K562 (cell line): ENCODE measurements at regions not wholly inside any gene's neighbourhood (a gene's known extent, or its start where the extent isn't known, plus 50 kb on each side); places are given as distances from the start of the nearest gene placed in this dataset.

Experiments
- ATAC-seq: fragments of 200-7000 bp; cut with Tn5 transposase; 3 replicates; pipeline ENCODE4 v1.9.1; 2020; ENCODE audit warnings: moderate library complexity
- BruUV-seq: library from RNA; stranded (reverse); fragments of 400-500 nt; replicated peaks from 2 replicates; lab custom pipeline; 2021; lab: Mats Ljungman, UMichigan
- CTCF ChIA-PET: fragments of 300-600 bp; formaldehyde crosslinking; extraction: SDS; loops from one replicate; lab custom pipeline; 2021; ENCODE audit warnings: low intra/inter-chr PET ratio; lab: Yijun Ruan, JAX
- POLR2A ChIA-PET: fragments of 300-600, 350-650 bp; sonication (Branson Sonifier 250); formaldehyde crosslinking; extraction: SDS; loops from one replicate; lab custom pipeline; 2021; ENCODE audit warnings: antibody characterized with exemption, inconsistent platforms; lab: Yijun Ruan, JAX
- DNase-seq, 4 experiments: peaks; one replicate each; pipeline versions ENCODE4 v3.0.0 to v3.0.0-alpha.2; 2011 to 2018; ENCODE audit warnings: low spot score in 3 of 4, mixed read lengths in 3 of 4; ENCODE audit errors: extremely low read depth in 1 of 4
- FAIRE-seq: peaks from 2 replicates; lab custom pipeline; 2011; peaks lifted over from hg19 to GRCh38; lab: Jason Lieb, UNC
- H2AFZ ChIP-seq: 2 replicates; pipeline ENCODE4 v1.6.0; 2011; ENCODE audit warnings: low read depth, low read length, control low read depth, inconsistent platforms
- H3K27ac ChIP-seq: fragments of 200-600 bp; 3 replicates; pipeline ENCODE4 v1.8.0; 2011; ENCODE audit warnings: low read depth, mild to moderate bottlenecking, control low read depth, inconsistent platforms, low read length, moderate library complexity, mixed read lengths; ENCODE audit errors: extremely low read depth
- H3K27me3 ChIP-seq, 2 experiments: fragments of 300-600 bp in 1 of 2; 2 replicates in 1 of 2; 3 replicates in 1 of 2; pipeline versions ENCODE4 v1.6.0 to v1.8.0; 2011; ENCODE audit warnings: inconsistent platforms in 2 of 2, low read length in 2 of 2, mild to moderate bottlenecking in 1 of 2, mixed read lengths in 1 of 2, moderate library complexity in 1 of 2; ENCODE audit not compliant: control insufficient read depth in 2 of 2, insufficient read depth in 2 of 2
- H3K36me3 ChIP-seq: fragments of 300-600 bp; 3 replicates; pipeline ENCODE4 v1.8.0; 2011; ENCODE audit warnings: mild to moderate bottlenecking, low read length, inconsistent platforms; ENCODE audit not compliant: control insufficient read depth, insufficient read depth
- H3K4me1 ChIP-seq, 2 experiments: fragments of 200-600 bp in 1 of 2; replicated peaks in 1 of 2; 2 replicates in 1 of 2; 3 replicates in 1 of 2; pipeline versions ENCODE4 v1.5.1 to v1.8.0; 2011; ENCODE audit warnings: inconsistent platforms in 2 of 2, low read length in 2 of 2, mild to moderate bottlenecking in 1 of 2, mixed read lengths in 1 of 2, moderate library complexity in 1 of 2; ENCODE audit not compliant: control insufficient read depth in 2 of 2, insufficient read depth in 2 of 2
- H3K4me2 ChIP-seq: 2 replicates; pipeline ENCODE4 v1.6.1; 2011; ENCODE audit warnings: low read length, control low read depth, inconsistent platforms, mixed read lengths; ENCODE audit not compliant: insufficient read depth
- H3K4me3 ChIP-seq: fragments of 200-600 bp; sonication (generic), shearing (Covaris generic); 2 replicates; pipeline ENCODE4 v1.5.1; 2016; ENCODE audit warnings: control low read depth, inconsistent platforms
- H3K79me2 ChIP-seq: fragments of 200-600 bp; 3 replicates; pipeline ENCODE4 v1.8.0; 2011; ENCODE audit warnings: low read length, inconsistent platforms; ENCODE audit not compliant: control insufficient read depth, insufficient read depth
- H3K9ac ChIP-seq, 2 experiments: 2 replicates each; pipeline versions ENCODE4 v1.6.0 to v1.6.1; 2011; ENCODE audit warnings: low read depth in 2 of 2, low read length in 2 of 2, control low read depth in 1 of 2, inconsistent platforms in 1 of 2, mild to moderate bottlenecking in 1 of 2, mixed read lengths in 1 of 2; ENCODE audit not compliant: insufficient read depth in 1 of 2
- H3K9me1 ChIP-seq: one replicate; pipeline ENCODE4 v1.6.0; 2011; ENCODE audit warnings: inconsistent platforms, mild to moderate bottlenecking, low read length, moderate library complexity; ENCODE audit not compliant: control insufficient read depth, insufficient read depth
- H3K9me3 ChIP-seq: replicated peaks from 2 replicates; pipeline ENCODE4 v1.5.1; 2011; ENCODE audit warnings: low read depth, low read length, inconsistent platforms; ENCODE audit not compliant: control insufficient read depth, insufficient read depth
- H4K20me1 ChIP-seq: replicated peaks from 2 replicates; pipeline ENCODE4 v1.6.1; 2011; ENCODE audit warnings: low read length, inconsistent platforms, mixed read lengths; ENCODE audit not compliant: control insufficient read depth, insufficient read depth
- ARID2 ChIP-seq: fragments of 450-650 bp; IDR thresholded peaks from 2 replicates; pipeline ENCODE4 v1.6.1; 2017; ENCODE audit warnings: antibody characterized with exemption, mild to moderate bottlenecking
- CBFA2T2 ChIP-seq: fragments of 450-650 bp; conservative IDR thresholded peaks from 2 replicates; pipeline ENCODE4 v1.6.1; 2017; ENCODE audit warnings: mild to moderate bottlenecking
- FIP1L1 ChIP-seq: fragments of 200-400 bp; formaldehyde crosslinking; IDR thresholded peaks from 2 replicates; pipeline ENCODE4 v1.6.1; 2018; ENCODE audit warnings: mild to moderate bottlenecking, low read depth, low read length; ENCODE audit not compliant: poor library complexity, severe bottlenecking
- FOXK2 ChIP-seq, 2 experiments: fragments of 450-650 bp; IDR thresholded peaks in 1 of 2; conservative IDR thresholded peaks in 1 of 2; 2 replicates each; pipeline ENCODE4 v1.6.1; 2016; ENCODE audit warnings: low read depth in 2 of 2, mild to moderate bottlenecking in 1 of 2
- MBD2 ChIP-seq: sonication (generic); IDR thresholded peaks from 2 replicates; pipeline ENCODE4 v1.6.1; 2016; ENCODE audit warnings: low read depth, borderline replicate concordance
- MED1 ChIP-seq: sonication (generic); formaldehyde crosslinking; IDR thresholded peaks from 2 replicates; pipeline ENCODE4 v1.8.1; 2023; ENCODE audit warnings: missing genetic modification reagents, borderline replicate concordance
- MTA3 ChIP-seq: fragments of 450-650 bp; formaldehyde crosslinking; IDR thresholded peaks from 2 replicates; pipeline ENCODE4 v1.6.1; 2017; ENCODE audit warnings: mild to moderate bottlenecking, borderline replicate concordance
- NFIX ChIP-seq: fragments of 250-450 bp; sonication (Bioruptor Pico); IDR thresholded peaks from 2 replicates; pipeline ENCODE4 v1.4.0; 2020; ENCODE audit warnings: low read depth, mild to moderate bottlenecking, moderate library complexity
- POLR2A ChIP-seq: fragments of 450-650 bp; conservative IDR thresholded peaks from 2 replicates; pipeline ENCODE4 v1.6.1; 2016
- RFX5 ChIP-seq: IDR thresholded peaks from 2 replicates; pipeline ENCODE4 v1.6.1; 2011; ENCODE audit warnings: low read depth, mild to moderate bottlenecking, improper control_type of control experiment, low read length
- SIX5 ChIP-seq, 2 experiments: IDR thresholded peaks; 2 replicates each; pipeline ENCODE4 v1.6.1; 2011; ENCODE audit warnings: low read length in 2 of 2, borderline replicate concordance in 1 of 2, low read depth in 1 of 2, mild to moderate bottlenecking in 1 of 2, moderate library complexity in 1 of 2; ENCODE audit not compliant: insufficient read depth in 1 of 2
- ZNF124 ChIP-seq: sonication (generic); formaldehyde crosslinking; IDR thresholded peaks from 2 replicates; pipeline ENCODE4 v1.8.1; 2022; ENCODE audit warnings: missing genetic modification reagents
- WGBS: fragments of 100-300 bp; shearing (Covaris generic); methylation state at CpG from one replicate; pipeline ENCODE4 v1.1.6; 2016; ENCODE audit warnings: low coverage, mixed read lengths; ENCODE audit not compliant: insufficient coverage; ENCODE audit errors: missing lambda C conversion rate; 5-methylcytosine and 5-hydroxymethylcytosine counted together
- in situ Hi-C: fragments of 300-500 bp; cut with MboI; formaldehyde crosslinking; loops from 4 replicates; pipeline ENCODE4 v1.15.0; 2018; ENCODE audit warnings: inconsistent platforms, mixed read lengths
- intact Hi-C: fragments of 100-400 bp; cut with micrococcal nuclease; formaldehyde crosslinking; loops from 2 replicates; pipeline ENCODE4 v1.14.2; 2022
- TF ChIP-seq, protein P1 (sequence below): fragments of 250-450 bp; sonication (Bioruptor Pico); IDR thresholded peaks from 2 replicates; pipeline ENCODE4 v1.5.0; 2021
- TF ChIP-seq, protein P2 (sequence below): fragments of 200-800 bp; sonication (Bioruptor generic); IDR thresholded peaks from 2 replicates; pipeline ENCODE4 v1.6.1; 2016; ENCODE audit warnings: missing genetic modification characterization, missing compliant biosample characterization

DNA sequence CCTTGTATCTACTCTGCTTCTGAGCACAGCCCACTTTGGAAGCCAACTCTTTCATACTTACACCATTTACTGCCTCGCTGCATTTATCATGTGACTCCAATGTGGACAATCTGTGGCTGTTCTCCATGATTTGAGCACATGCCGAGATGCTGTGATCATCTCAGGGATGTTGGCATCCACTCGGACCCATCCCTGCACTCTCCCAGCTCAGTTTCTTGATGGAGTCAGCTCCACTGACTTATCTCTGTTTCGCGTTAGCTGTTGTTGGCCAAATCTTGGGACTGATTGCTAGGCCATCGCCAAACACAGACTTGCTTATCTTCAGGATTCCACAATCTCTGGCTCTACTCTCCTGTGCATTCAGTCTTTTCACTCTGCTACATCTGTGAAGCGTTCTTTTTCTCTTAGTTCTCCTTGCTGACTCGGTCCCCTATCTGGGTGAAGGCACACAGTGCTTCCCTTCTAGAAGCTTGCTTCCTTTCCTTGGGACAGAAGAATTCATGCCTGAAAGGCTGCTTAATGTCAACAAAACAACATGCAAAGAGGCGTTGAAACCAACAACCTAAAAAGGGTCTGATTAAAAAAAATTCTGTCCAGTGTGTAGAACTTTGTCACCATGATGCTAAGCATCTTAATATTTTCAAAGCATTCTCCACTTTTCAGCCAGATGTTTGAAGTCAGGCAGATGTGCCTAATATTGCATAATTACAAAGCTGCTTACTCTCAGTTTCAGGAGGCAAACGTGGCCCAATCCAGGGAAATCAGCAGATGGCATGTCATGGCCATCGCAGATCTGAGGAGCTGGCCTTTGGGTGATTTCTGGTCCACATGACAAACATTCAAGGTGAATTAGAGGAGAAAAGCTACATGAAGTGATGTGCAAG lies 120.7 kb downstream of the NGF start (continued):
- TF ChIP-seq NFIX (no peak), MBD2 (no peak), MTA3 (no peak)
- TF ChIP-seq, all 486 proteins: peak for 0

DNA sequence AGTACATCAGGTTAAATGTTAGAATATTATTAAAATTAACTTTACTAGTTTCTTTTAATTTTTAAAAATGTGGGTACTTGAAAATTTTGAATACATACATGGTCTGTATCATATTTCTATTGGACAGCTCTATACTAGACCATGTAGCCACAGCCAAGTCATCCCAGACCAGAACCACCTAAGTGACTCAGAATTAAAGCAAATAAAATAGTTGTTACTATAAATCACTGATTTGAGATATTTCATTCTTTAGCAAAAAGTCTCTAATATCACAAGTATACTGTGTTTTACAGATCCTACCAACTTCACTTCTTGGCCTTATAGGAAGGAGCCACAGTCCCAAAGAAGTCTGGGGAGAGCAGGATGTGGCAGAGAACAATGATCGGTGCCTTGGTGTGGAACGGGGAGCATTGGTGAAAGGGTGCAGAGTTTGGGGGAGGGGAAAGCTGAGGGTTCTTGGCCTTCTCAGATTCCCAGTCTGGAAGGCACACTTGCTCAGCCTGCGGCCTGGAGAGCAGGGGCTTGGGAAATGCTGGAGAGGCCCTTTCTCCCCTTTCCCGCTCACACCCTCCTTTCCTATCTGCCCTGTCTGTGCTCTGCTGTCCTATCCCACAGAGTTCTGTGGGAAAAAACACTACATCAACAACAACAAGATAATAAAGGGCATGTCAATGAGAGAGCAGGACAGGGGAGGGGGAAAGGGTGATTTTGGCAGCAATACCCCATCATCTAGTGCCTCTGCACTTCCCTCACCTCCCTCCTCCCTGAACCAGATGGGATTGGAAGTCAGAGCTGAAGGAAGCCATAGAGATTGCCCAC lies 122.1 kb downstream of the NGF start:
- no peak for DNase-seq
- Histone ChIP-seq H3K36me3 (no peaks in the 10 kb centered on the region), H4K20me1 (0 out of 2 replicates have a peak, but pooled peaks cover 2% of the 10 kb centered on the region), H3K9me3 (no peaks in the 10 kb centered on the region), H3K9ac (no peak overlapping the region), H3K9me1 (no peaks in the 10 kb centered on the region), H3K27me3 (peaks cover 0 to 4% of the 10 kb centered on the region in 2 experiments; a peak in 2 of 5 replicates), H3K79me2 (no peaks in the 10 kb centered on the region), H3K27ac (no peak overlapping the region), H3K4me2 (no peak overlapping the region), H3K4me1 (no peaks in the 10 kb centered on the region), H2AFZ (no peak overlapping the region), H3K4me3 (no peak overlapping the region)
- BruUV-seq: no TSS peak
- in situ Hi-C loops: no loop called here
- ChIA-PET CTCF (no interaction called here), POLR2A (interaction anchor here (0.8 kb wide), 1 partner anchor 110 kb away, joined by 3 read pairs; no protein-coding TSS in a partner anchor)
- no peak for ATAC-seq
- intact Hi-C loops: no loop called here
- WGBS: 0% methylated on average over 4 of the region's 4 CpGs
- FAIRE-seq: no peak
- TF ChIP-seq POLR2A (no peak), MED1 (no peak), FOXK2 (conservative IDR thresholded peaks at IDR 0.05 in 1 of 2, IDR thresholded peaks at IDR 0.05 in 1 of 2; ENCODE audit: low read depth in 2 of 2) (no peak), FIP1L1 (no peak), CBFA2T2 (no peak), SIX5 (IDR thresholded peaks at IDR 0.05; ENCODE audit: borderline replicate concordance in 1 of 2, insufficient read depth in 1 of 2, low read depth in 1 of 2, low read length in 2 of 2) (no peak), ZNF124 (no peak), RFX5 (no peak), ARID2 (no peak)
- TF ChIP-seq, protein P1, sequence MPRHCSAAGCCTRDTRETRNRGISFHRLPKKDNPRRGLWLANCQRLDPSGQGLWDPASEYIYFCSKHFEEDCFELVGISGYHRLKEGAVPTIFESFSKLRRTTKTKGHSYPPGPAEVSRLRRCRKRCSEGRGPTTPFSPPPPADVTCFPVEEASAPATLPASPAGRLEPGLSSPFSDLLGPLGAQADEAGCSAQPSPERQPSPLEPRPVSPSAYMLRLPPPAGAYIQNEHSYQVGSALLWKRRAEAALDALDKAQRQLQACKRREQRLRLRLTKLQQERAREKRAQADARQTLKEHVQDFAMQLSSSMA (CRISPR knock-in tag): no peak
- TF ChIP-seq, protein P2, sequence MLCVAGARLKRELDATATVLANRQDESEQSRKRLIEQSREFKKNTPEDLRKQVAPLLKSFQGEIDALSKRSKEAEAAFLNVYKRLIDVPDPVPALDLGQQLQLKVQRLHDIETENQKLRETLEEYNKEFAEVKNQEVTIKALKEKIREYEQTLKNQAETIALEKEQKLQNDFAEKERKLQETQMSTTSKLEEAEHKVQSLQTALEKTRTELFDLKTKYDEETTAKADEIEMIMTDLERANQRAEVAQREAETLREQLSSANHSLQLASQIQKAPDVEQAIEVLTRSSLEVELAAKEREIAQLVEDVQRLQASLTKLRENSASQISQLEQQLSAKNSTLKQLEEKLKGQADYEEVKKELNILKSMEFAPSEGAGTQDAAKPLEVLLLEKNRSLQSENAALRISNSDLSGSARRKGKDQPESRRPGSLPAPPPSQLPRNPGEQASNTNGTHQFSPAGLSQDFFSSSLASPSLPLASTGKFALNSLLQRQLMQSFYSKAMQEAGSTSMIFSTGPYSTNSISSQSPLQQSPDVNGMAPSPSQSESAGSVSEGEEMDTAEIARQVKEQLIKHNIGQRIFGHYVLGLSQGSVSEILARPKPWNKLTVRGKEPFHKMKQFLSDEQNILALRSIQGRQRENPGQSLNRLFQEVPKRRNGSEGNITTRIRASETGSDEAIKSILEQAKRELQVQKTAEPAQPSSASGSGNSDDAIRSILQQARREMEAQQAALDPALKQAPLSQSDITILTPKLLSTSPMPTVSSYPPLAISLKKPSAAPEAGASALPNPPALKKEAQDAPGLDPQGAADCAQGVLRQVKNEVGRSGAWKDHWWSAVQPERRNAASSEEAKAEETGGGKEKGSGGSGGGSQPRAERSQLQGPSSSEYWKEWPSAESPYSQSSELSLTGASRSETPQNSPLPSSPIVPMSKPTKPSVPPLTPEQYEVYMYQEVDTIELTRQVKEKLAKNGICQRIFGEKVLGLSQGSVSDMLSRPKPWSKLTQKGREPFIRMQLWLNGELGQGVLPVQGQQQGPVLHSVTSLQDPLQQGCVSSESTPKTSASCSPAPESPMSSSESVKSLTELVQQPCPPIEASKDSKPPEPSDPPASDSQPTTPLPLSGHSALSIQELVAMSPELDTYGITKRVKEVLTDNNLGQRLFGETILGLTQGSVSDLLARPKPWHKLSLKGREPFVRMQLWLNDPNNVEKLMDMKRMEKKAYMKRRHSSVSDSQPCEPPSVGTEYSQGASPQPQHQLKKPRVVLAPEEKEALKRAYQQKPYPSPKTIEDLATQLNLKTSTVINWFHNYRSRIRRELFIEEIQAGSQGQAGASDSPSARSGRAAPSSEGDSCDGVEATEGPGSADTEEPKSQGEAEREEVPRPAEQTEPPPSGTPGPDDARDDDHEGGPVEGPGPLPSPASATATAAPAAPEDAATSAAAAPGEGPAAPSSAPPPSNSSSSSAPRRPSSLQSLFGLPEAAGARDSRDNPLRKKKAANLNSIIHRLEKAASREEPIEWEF (CRISPR knock-in tag): no peak
